ENCODE measurements at regions not wholly inside any gene's neighbourhood (a gene's known extent, or its start where the extent isn't known, plus 50 kb on each side); places are given as distances from the start of the nearest gene placed in this dataset.
"Not testable (repeated sequence)": the region's sequence is repeated elsewhere in the genome, so short reads cannot be mapped to it uniquely, and the experiment has no call there.

DNA sequence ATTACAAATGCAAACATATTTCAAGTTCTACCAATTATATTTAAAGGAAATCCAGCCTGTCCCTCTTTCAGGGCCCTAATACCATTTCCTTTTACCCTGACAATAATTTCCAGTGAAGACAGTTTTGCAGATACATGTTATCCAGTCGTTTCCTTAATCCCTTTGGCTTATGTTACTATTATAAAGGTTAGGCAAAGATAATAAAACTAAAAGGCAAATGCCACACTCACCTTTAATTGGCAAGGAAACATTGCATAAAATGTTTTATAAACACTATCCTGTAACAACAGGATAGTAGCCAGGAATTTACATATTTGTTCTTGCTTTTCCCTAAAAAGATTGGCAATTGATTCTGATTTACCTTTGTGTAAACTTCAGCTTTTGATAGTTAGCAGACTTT lies 168.7 kb downstream of the AEBP2 start:
- Mint-ChIP-seq H3K4me3 (no peak overlapping the region), H3K27me3 (ENCODE audit: insufficient read depth) (peaks cover 2% of the 10 kb centered on the region), H3K9me3 (peaks cover 19% of the 10 kb centered on the region), H3K27ac (no peak overlapping the region), H3K36me3 (ENCODE audit: low read depth) (no peaks in the 10 kb centered on the region), H3K4me1 (ENCODE audit: low read depth) (no peaks in the 10 kb centered on the region)
- intact Hi-C loops (cut with micrococcal nuclease): no loop called here
- no peak for DNase-seq (ENCODE audit: low spot score)

DNA sequence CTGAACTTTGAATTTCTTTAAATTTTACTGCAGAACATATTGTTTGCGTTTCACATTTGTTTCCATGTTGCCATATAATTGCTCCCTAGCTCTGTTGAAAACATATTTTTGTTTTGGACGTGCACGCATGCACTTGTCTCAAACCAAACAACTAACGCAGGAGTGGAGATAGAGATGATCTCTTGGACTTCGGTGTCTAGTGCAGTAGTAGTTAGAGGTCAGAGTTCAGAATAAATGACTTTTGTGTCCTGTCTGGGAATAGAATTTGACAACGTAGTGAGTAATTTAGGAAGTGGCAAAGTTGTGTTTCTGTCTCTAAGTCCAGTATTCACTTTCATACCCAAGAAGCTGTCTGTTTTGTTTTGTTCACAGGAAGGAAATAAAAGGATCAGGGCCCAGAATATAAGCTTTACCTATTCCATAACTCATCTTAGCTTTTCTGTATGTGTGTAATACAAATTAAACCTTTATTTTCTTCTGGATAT lies 173.8 kb downstream of the AEBP2 start:
- no peaks in the 10 kb centered on the region for H3K4me1 Mint-ChIP-seq (ENCODE audit: low read depth)
- H3K9me3 Mint-ChIP-seq: no peaks in the 10 kb centered on the region
- intact Hi-C loops (cut with micrococcal nuclease): no loop called here

DNA sequence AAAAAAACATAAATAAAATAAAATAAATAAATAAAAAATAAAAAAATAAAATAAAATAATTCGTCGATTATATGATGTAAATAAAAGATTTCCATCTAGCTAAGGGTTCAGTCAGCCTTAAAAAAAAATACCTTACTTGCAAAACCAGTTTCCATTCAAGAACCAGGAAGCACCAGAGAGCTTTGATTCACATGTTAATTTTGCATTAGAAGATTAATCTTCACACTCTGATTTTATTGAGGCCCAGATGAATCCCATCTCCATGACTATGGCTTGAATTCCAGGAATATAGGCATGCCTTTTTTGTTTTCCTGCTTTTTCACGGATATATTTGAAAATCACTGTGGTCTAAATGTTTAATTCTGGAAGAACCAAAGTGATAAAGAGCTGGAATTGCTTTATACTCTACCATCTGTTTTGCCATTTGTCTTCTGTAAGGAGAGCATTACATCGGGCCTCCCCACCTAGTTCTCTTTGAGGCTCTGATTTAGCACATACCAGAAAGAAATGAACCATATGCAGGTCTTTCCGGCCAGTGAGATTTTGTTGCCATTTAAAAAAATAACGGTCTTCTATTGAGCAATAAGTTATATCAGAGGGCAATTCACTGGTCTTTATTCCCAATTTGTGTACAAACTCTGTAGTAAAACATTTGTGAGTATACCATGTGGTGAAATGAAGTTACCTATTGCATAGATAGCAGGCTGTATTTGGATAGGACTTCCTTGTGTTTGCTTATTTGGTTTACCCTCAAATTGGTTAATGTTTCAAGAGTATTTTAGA lies 175.5 kb downstream of the AEBP2 start:
- DNase-seq (ENCODE audit: low spot score): no peak
- H3K4me3 Mint-ChIP-seq: no peak overlapping the region
- H3K9me3 Mint-ChIP-seq: no peaks in the 10 kb centered on the region
- H3K27me3 Mint-ChIP-seq (ENCODE audit: insufficient read depth): no peaks in the 10 kb centered on the region
- no peak overlapping the region for H3K27ac Mint-ChIP-seq
- H3K36me3 Mint-ChIP-seq (ENCODE audit: low read depth): no peaks in the 10 kb centered on the region
- no peaks in the 10 kb centered on the region for H3K4me1 Mint-ChIP-seq (ENCODE audit: low read depth)
- intact Hi-C loops (cut with micrococcal nuclease): no loop called here

More for the DNA sequence above, 173.8 kb downstream of the AEBP2 start:
- no peaks in the 10 kb centered on the region for H3K27me3 Mint-ChIP-seq (ENCODE audit: insufficient read depth)
- no peak overlapping the region for H3K27ac Mint-ChIP-seq
- H3K4me3 Mint-ChIP-seq: no peak overlapping the region
- no peak for DNase-seq (ENCODE audit: low spot score)
- no peaks in the 10 kb centered on the region for H3K36me3 Mint-ChIP-seq (ENCODE audit: low read depth)

- Mint-ChIP-seq H3K4me1 (ENCODE audit: low read depth) (no peaks in the 10 kb centered on the region), H3K27ac (no peak overlapping the region), H3K9me3 (no peaks in the 10 kb centered on the region), H3K36me3 (ENCODE audit: low read depth) (no peaks in the 10 kb centered on the region), H3K4me3 (no peak overlapping the region), H3K27me3 (ENCODE audit: insufficient read depth) (no peaks in the 10 kb centered on the region)
- intact Hi-C loops (cut with micrococcal nuclease): no loop called here
- DNase-seq (ENCODE audit: low spot score): no peak
These were observed 176.1 kb downstream of the AEBP2 start for GRCh38 chr12:19615384-19615725.

DNA sequence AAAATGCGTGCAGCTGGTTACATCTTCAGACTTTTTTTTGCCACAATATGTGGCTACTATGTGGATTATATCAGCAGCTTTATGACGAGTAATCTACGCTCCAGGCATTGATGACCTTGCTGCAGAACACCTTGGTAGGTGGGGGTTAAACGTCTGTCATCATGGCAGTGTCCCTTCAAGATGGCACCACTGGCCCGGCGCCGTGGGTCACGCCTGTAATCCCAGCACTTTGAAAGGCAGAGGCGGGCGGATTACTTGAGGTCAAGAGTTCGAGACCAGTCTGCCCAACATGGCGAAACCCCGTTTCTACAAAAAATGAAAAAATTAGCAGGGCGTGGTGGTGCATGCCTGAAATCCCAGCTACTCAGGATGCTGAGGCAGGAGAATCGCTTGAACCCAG lies 177.5 kb downstream of the AEBP2 start:
- H3K4me1 Mint-ChIP-seq (ENCODE audit: low read depth): no peaks in the 10 kb centered on the region
- DNase-seq (ENCODE audit: low spot score): no peak
- no peaks in the 10 kb centered on the region for H3K36me3 Mint-ChIP-seq (ENCODE audit: low read depth)
- H3K27ac Mint-ChIP-seq: no peak overlapping the region
- H3K4me3 Mint-ChIP-seq: no peak overlapping the region
- no peaks in the 10 kb centered on the region for H3K9me3 Mint-ChIP-seq
- intact Hi-C loops (cut with micrococcal nuclease): no loop called here
- H3K27me3 Mint-ChIP-seq (ENCODE audit: insufficient read depth): no peaks in the 10 kb centered on the region

GRCh38 chr12:19620222-19620621 lies 180.9 kb downstream of the AEBP2 start:
- H3K27me3 Mint-ChIP-seq (ENCODE audit: insufficient read depth): no peaks in the 10 kb centered on the region
- DNase-seq (ENCODE audit: low spot score): no peak
- no peak overlapping the region for H3K27ac Mint-ChIP-seq
- H3K4me3 Mint-ChIP-seq: no peak overlapping the region
- intact Hi-C loops (cut with micrococcal nuclease): no loop called here
- no peaks in the 10 kb centered on the region for H3K9me3 Mint-ChIP-seq
- H3K36me3 Mint-ChIP-seq (ENCODE audit: low read depth): no peaks in the 10 kb centered on the region
- no peaks in the 10 kb centered on the region for H3K4me1 Mint-ChIP-seq (ENCODE audit: low read depth)

DNA sequence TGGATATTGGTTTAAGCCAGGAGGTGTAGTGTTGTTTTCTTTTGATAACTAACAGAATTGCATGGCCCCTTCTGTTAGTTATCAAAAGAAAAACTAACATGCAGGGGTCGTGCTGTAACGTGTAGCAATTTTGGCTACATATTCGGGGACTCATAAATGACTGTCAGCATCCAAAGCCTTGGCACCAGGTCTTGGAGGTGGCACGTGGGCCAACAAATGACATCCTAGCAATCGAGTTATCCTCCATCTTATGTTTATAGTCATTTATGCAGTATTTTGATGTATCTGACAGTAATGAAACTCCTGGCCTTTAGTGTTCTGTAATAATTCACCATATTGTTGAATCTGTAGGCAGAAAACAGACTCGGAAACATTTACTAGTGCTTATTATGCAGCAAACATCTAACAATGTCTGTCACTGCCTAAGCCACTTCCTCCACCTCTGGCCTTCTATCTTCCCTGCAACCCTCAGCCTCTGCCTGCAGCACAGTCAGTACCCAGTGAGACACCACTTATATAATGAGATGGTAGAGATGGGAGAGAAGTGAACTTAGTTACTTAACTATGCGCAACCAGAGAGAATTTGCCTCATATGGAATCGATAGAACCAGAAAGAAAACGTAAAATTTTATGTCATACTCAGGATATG lies 184.6 kb downstream of the AEBP2 start:
- intact Hi-C loops (cut with micrococcal nuclease): no loop called here
- Mint-ChIP-seq H3K4me1 (ENCODE audit: low read depth) (no peaks in the 10 kb centered on the region), H3K36me3 (ENCODE audit: low read depth) (no peaks in the 10 kb centered on the region), H3K27ac (no peak overlapping the region), H3K4me3 (no peak overlapping the region), H3K9me3 (no peaks in the 10 kb centered on the region), H3K27me3 (ENCODE audit: insufficient read depth) (no peaks in the 10 kb centered on the region)
- no peak for DNase-seq (ENCODE audit: low spot score)

- Mint-ChIP-seq H3K36me3 (ENCODE audit: low read depth) (no peaks in the 10 kb centered on the region), H3K4me3 (no peak overlapping the region), H3K4me1 (ENCODE audit: low read depth) (no peaks in the 10 kb centered on the region), H3K9me3 (no peaks in the 10 kb centered on the region), H3K27ac (no peak overlapping the region), H3K27me3 (ENCODE audit: insufficient read depth) (no peaks in the 10 kb centered on the region)
- no peak for DNase-seq (ENCODE audit: low spot score)
- intact Hi-C loops (cut with micrococcal nuclease): no loop called here
These were observed 185.2 kb downstream of the AEBP2 start for GRCh38 chr12:19624491-19624890.

DNA sequence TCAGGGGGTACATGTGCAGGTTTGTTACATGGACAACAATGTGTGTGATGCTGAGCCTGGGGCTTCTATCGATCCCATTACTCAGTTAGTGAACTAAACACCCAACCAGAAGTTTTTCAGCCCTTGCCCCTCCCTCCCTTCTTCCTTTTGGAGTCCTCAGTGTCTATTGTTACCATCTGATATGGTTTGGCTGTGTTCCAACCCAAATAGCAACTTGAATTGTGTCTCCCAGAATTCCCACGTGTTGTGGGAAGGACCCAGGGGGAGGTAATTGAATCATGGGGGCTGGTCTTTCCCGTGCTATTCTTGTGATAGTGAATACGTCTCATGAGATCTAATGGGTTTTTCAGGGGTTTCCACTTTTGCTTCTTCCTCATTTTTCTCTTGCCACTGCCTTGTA lies 186.3 kb downstream of the AEBP2 start:
- H3K9me3 Mint-ChIP-seq; H3K4me3 Mint-ChIP-seq; DNase-seq (ENCODE audit: low spot score); H3K27me3 Mint-ChIP-seq (ENCODE audit: insufficient read depth); H3K4me1 Mint-ChIP-seq (ENCODE audit: low read depth); H3K27ac Mint-ChIP-seq; H3K36me3 Mint-ChIP-seq (ENCODE audit: low read depth); intact Hi-C loops (cut with micrococcal nuclease): not testable (repeated sequence)

GRCh38 chr12:19627719-19628118 lies 188.4 kb downstream of the AEBP2 start:
- no peaks in the 10 kb centered on the region for H3K27me3 Mint-ChIP-seq (ENCODE audit: insufficient read depth)
- intact Hi-C loops (cut with micrococcal nuclease): no loop called here
- H3K4me3 Mint-ChIP-seq: no peak overlapping the region
- H3K27ac Mint-ChIP-seq: no peak overlapping the region
- no peaks in the 10 kb centered on the region for H3K36me3 Mint-ChIP-seq (ENCODE audit: low read depth)
- H3K9me3 Mint-ChIP-seq: no peaks in the 10 kb centered on the region
- H3K4me1 Mint-ChIP-seq (ENCODE audit: low read depth): no peaks in the 10 kb centered on the region
- DNase-seq (ENCODE audit: low spot score): no peak

- H3K9me3 Mint-ChIP-seq: no peaks in the 10 kb centered on the region
- H3K27ac Mint-ChIP-seq: no peak overlapping the region
- no peaks in the 10 kb centered on the region for H3K27me3 Mint-ChIP-seq (ENCODE audit: insufficient read depth)
- intact Hi-C loops (cut with micrococcal nuclease): no loop called here
- no peaks in the 10 kb centered on the region for H3K36me3 Mint-ChIP-seq (ENCODE audit: low read depth)
- no peaks in the 10 kb centered on the region for H3K4me1 Mint-ChIP-seq (ENCODE audit: low read depth)
- H3K4me3 Mint-ChIP-seq: no peak overlapping the region
- no peak for DNase-seq (ENCODE audit: low spot score)
These were observed 191.2 kb downstream of the AEBP2 start for GRCh38 chr12:19630536-19630935.

DNA sequence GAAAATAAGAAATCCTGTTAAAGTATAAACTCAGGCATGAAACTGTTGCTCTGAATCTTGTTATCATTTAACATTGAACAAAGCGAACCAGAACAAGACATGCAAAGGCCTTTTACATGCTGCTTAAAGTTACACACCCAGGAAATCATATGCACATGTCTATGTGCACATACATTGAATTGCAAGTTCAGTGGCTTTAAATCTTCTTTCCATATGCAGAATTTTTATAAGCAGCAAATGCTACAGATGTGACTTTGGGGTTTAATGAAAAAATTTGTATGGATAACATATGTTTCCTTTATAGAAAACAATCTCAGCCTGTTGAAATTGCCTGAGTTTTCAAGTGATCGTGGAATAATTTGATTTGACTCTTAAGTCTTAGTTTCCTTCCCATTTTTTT lies 193.9 kb downstream of the AEBP2 start:
- Mint-ChIP-seq H3K4me1 (ENCODE audit: low read depth) (no peaks in the 10 kb centered on the region), H3K27ac (no peak overlapping the region), H3K27me3 (ENCODE audit: insufficient read depth) (no peaks in the 10 kb centered on the region), H3K9me3 (no peaks in the 10 kb centered on the region), H3K4me3 (no peak overlapping the region), H3K36me3 (ENCODE audit: low read depth) (no peaks in the 10 kb centered on the region)
- intact Hi-C loops (cut with micrococcal nuclease): no loop called here
- no peak for DNase-seq (ENCODE audit: low spot score)

- Mint-ChIP-seq H3K9me3 (no peaks in the 10 kb centered on the region), H3K36me3 (ENCODE audit: low read depth) (no peaks in the 10 kb centered on the region), H3K4me1 (ENCODE audit: low read depth) (no peaks in the 10 kb centered on the region), H3K27ac (no peak overlapping the region), H3K27me3 (ENCODE audit: insufficient read depth) (no peaks in the 10 kb centered on the region), H3K4me3 (no peak overlapping the region)
- intact Hi-C loops (cut with micrococcal nuclease): no loop called here
- no peak for DNase-seq (ENCODE audit: low spot score)
These were observed 194.3 kb downstream of the AEBP2 start for GRCh38 chr12:19633641-19634040.
